HCT116 (cell line): ENCODE measurements at regions not wholly inside any gene's neighbourhood (a gene's known extent, or its start where the extent isn't known, plus 50 kb on each side); places are given as distances from the start of the nearest gene placed in this dataset.

Source experiments
- ATAC-seq: fragments of 200-7000 bp; cut with Tn5 transposase; 2 replicates; pipeline ENCODE4 v1.9.1; 2020; ENCODE audit warnings: mild to moderate bottlenecking, moderate library complexity
- BruUV-seq: library from RNA; stranded (reverse); fragments of 400-500 nt; replicated peaks from 2 replicates; lab custom pipeline; 2021; lab: Mats Ljungman, UMichigan
- CTCF ChIA-PET: fragments of 300-600 bp; sonication (Branson Sonifier 250); formaldehyde crosslinking; loops from one replicate; lab custom pipeline; 2021; ENCODE audit warnings: antibody characterized with exemption; lab: Charles Lee
- POLR2A ChIA-PET: fragments of 300-600, 350-600 bp; sonication (Branson Sonifier 250); formaldehyde crosslinking; loops from one replicate; lab custom pipeline; 2021; ENCODE audit warnings: antibody characterized with exemption; lab: Charles Lee
- RAD21 ChIA-PET, 2 experiments: fragments of 300-600 bp; sonication (Branson Sonifier 250); formaldehyde crosslinking; loops; one replicate each; lab custom pipeline; 2023; ENCODE audit warnings: low total read pairs in 2 of 2; ENCODE audit not compliant: uncharacterized antibody in 2 of 2, unreplicated experiment in 2 of 2, low non-redundant PET in 1 of 2; lab: Charles Lee
- DNase-seq: peaks from one replicate; pipeline ENCODE4 v3.0.0-alpha.2; 2010; ENCODE audit warnings: low read depth, low spot score
- H2AFZ ChIP-seq: fragments of 200-600 bp; shearing (Covaris generic), sonication (generic); 2 replicates; pipeline ENCODE4 v1.6.1; 2017; ENCODE audit warnings: low read depth, mixed run types, mixed read lengths, antibody characterized with exemption, low read length; ENCODE audit not compliant: poor library complexity, severe bottlenecking
- H3K27ac ChIP-seq: 2 replicates; pipeline ENCODE4 v1.5.1; 2012; ENCODE audit warnings: low read depth, low read length
- H3K27me3 ChIP-seq: fragments of 200-600 bp; sonication (generic); 2 replicates; pipeline ENCODE4 v1.6.1; 2016; ENCODE audit warnings: mixed run types, low read length, mixed read lengths; ENCODE audit not compliant: insufficient read depth
- H3K36me3 ChIP-seq, 2 experiments: fragments of 200-500 bp in 1 of 2; fragments of 200-600 bp in 1 of 2; sonication (Bioruptor generic) in 1 of 2; sonication (generic) in 1 of 2; 2 replicates each; pipeline versions ENCODE4 v1.5.1 to v1.6.1; 2014 to 2016; ENCODE audit warnings: low read length in 2 of 2, inconsistent platforms in 1 of 2, mixed read lengths in 1 of 2, mixed run types in 1 of 2; ENCODE audit not compliant: insufficient read depth in 2 of 2, control insufficient read depth in 1 of 2
- H3K4me1 ChIP-seq, 2 experiments: fragments of 200-600 bp in 1 of 2; sonication (generic) in 1 of 2; 2 replicates each; pipeline versions ENCODE4 v1.5.1 to v1.6.1; 2012 to 2017; ENCODE audit warnings: low read length in 2 of 2, inconsistent platforms in 1 of 2, mild to moderate bottlenecking in 1 of 2, mixed read lengths in 1 of 2, mixed run types in 1 of 2, moderate library complexity in 1 of 2; ENCODE audit not compliant: insufficient read depth in 2 of 2, control insufficient read depth in 1 of 2
- H3K4me2 ChIP-seq: fragments of 200-600 bp; sonication (generic); 2 replicates; pipeline ENCODE4 v1.6.1; 2017; ENCODE audit warnings: mixed run types, low read length, mixed read lengths
- H3K4me3 ChIP-seq, 2 experiments: fragments of 200-600 bp in 1 of 2; sonication (generic) in 1 of 2; replicated peaks in 1 of 2; 2 replicates each; pipeline ENCODE4 v1.5.1; 2011 to 2016; ENCODE audit warnings: low read length in 2 of 2, control low read depth in 1 of 2, low read depth in 1 of 2, mild to moderate bottlenecking in 1 of 2, mixed read lengths in 1 of 2, mixed run types in 1 of 2
- H3K79me2 ChIP-seq: fragments of 200-600 bp; sonication (generic); 2 replicates; pipeline ENCODE4 v1.6.1; 2017; ENCODE audit warnings: mild to moderate bottlenecking, mixed run types, low read length, moderate library complexity, mixed read lengths; ENCODE audit not compliant: insufficient read depth
- H3K9ac ChIP-seq: fragments of 200-600 bp; sonication (generic); 2 replicates; pipeline ENCODE4 v1.6.1; 2016; ENCODE audit warnings: low read length, mixed read lengths
- H3K9me2 ChIP-seq: fragments of 200-600 bp; sonication (generic), shearing (Covaris generic); 2 replicates; pipeline ENCODE4 v1.6.1; 2017; ENCODE audit warnings: mixed run types, mild to moderate bottlenecking, moderate library complexity; ENCODE audit not compliant: insufficient read depth
- H3K9me3 ChIP-seq, 2 experiments: fragments of 200-500 bp in 1 of 2; fragments of 200-600 bp in 1 of 2; sonication (Bioruptor generic) in 1 of 2; sonication (generic) in 1 of 2; 2 replicates each; pipeline ENCODE4 v1.6.1; 2014 to 2017; ENCODE audit warnings: low read length in 2 of 2, mixed read lengths in 2 of 2, inconsistent platforms in 1 of 2, low read depth in 1 of 2, mild to moderate bottlenecking in 1 of 2, mixed run types in 1 of 2, moderate library complexity in 1 of 2; ENCODE audit not compliant: control insufficient read depth in 1 of 2, insufficient read depth in 1 of 2
- H4K20me1 ChIP-seq: fragments of 200-600 bp; sonication (generic), shearing (Covaris generic); 2 replicates; pipeline ENCODE4 v1.6.1; 2017; ENCODE audit warnings: mixed run types, mild to moderate bottlenecking, moderate library complexity; ENCODE audit not compliant: insufficient read depth
- ATF3 ChIP-seq: IDR thresholded peaks from 2 replicates; pipeline ENCODE4 v1.6.1; 2012
- CBX3 ChIP-seq: IDR thresholded peaks from 2 replicates; pipeline ENCODE4 v1.6.1; 2012; ENCODE audit warnings: low read depth
- CEBPB ChIP-seq: IDR thresholded peaks from 2 replicates; pipeline ENCODE4 v1.6.1; 2012; ENCODE audit warnings: low read depth
- CTCF ChIP-seq, 3 experiments: fragments of 200-600 bp in 1 of 3; sonication (generic) in 1 of 3; IDR thresholded peaks in 2 of 3; conservative IDR thresholded peaks in 1 of 3; 2 replicates each; pipeline ENCODE4 v1.5.1; 2012 to 2017; ENCODE audit warnings: low read depth in 2 of 3, low read length in 2 of 3, antibody characterized with exemption in 1 of 3, borderline replicate concordance in 1 of 3, control low read depth in 1 of 3, mild to moderate bottlenecking in 1 of 3, mixed read lengths in 1 of 3, mixed run types in 1 of 3, moderate library complexity in 1 of 3; ENCODE audit not compliant: insufficient read depth in 1 of 3
- ELF1 ChIP-seq: IDR thresholded peaks from 2 replicates; pipeline ENCODE4 v1.6.1; 2012; ENCODE audit warnings: low read depth, borderline replicate concordance
- EZH2 ChIP-seq: fragments of 200-600 bp; sonication (generic); IDR thresholded peaks from 2 replicates; pipeline ENCODE4 v1.6.1; 2017; ENCODE audit warnings: antibody characterized with exemption, mixed run types
- FOSL1 ChIP-seq: IDR thresholded peaks from 2 replicates; pipeline ENCODE4 v1.6.1; 2012; ENCODE audit warnings: low read depth
- JUND ChIP-seq: IDR thresholded peaks from 2 replicates; pipeline ENCODE4 v1.6.1; 2012
- RAD21 ChIP-seq: IDR thresholded peaks from 2 replicates; pipeline ENCODE4 v1.6.1; 2012; ENCODE audit warnings: low read depth, mild to moderate bottlenecking
- REST ChIP-seq: IDR thresholded peaks from 2 replicates; pipeline ENCODE4 v1.6.1; 2012; ENCODE audit warnings: low read depth
- SRF ChIP-seq: IDR thresholded peaks from 2 replicates; pipeline ENCODE4 v1.6.1; 2012; ENCODE audit warnings: low read depth
- ZBTB33 ChIP-seq: IDR thresholded peaks from 2 replicates; pipeline ENCODE4 v1.6.1; 2011; ENCODE audit warnings: mild to moderate bottlenecking, low read length, moderate library complexity; ENCODE audit not compliant: insufficient replicate concordance; ENCODE audit errors: extremely low read depth
- ZFX ChIP-seq: fragments of 450-650 bp; IDR thresholded peaks from 2 replicates; pipeline ENCODE4 v1.6.1; 2017
- intact Hi-C: fragments of 100-400 bp; cut with micrococcal nuclease; formaldehyde crosslinking; loops from 2 replicates; pipeline ENCODE4 v1.10.0; 2022

GRCh38 chr4:164056426-164057142 lies 562.1 kb downstream of the TMA16 start:
- no peak for ATAC-seq
- intact Hi-C loops, result no loop called here
- H3K9me2 ChIP-seq, result no peaks in the 10 kb centered on the region

More at GRCh38 chr4:164056426-164057142, 562.1 kb downstream of the TMA16 start:
- H3K36me3 ChIP-seq, result no peaks in the 10 kb centered on the region
- DNase-seq, result no peak
- H3K4me2 ChIP-seq, result no peak overlapping the region
- ChIA-PET RAD21 (no interaction called here), CTCF (no interaction called here), POLR2A (no interaction called here)
- no peaks in the 10 kb centered on the region for H3K27me3 ChIP-seq
- H4K20me1 ChIP-seq, result no peaks in the 10 kb centered on the region
- H3K79me2 ChIP-seq, result no peaks in the 10 kb centered on the region
- BruUV-seq, result no TSS peak
- H3K9me3 ChIP-seq, result no peaks in the 10 kb centered on the region
- no peak overlapping the region for H3K4me3 ChIP-seq
- no peak overlapping the region for H3K9ac ChIP-seq
- H3K4me1 ChIP-seq, result no peaks in the 10 kb centered on the region
- no peak overlapping the region for H2AFZ ChIP-seq
- TF ChIP-seq ZBTB33 (no peak), ELF1 (no peak), REST (no peak), ATF3 (no peak), CTCF (IDR thresholded peaks at IDR 0.05 in 2 of 3, conservative IDR thresholded peaks at IDR 0.05 in 1 of 3; ENCODE audit: borderline replicate concordance in 1 of 3, insufficient read depth in 1 of 3, low read depth in 2 of 3, low read length in 2 of 3) (no peak), FOSL1 (no peak), ZFX (no peak), SRF (no peak), RAD21 (no peak), CBX3 (no peak), EZH2 (no peak), CEBPB (no peak), JUND (no peak)
- no peak overlapping the region for H3K27ac ChIP-seq
